WTC11 (cell line): ENCODE measurements at regions not wholly inside any gene's neighbourhood (a gene's known extent, or its start where the extent isn't known, plus 50 kb on each side); places are given as distances from the start of the nearest gene placed in this dataset.

Experiments
- ATAC-seq: fragments of 200-7000 bp; cut with Tn5 transposase; 2 replicates; pipeline ENCODE4 v1.10.0; 2021; ENCODE audit warnings: mild to moderate bottlenecking, moderate library complexity
- CTCF ChIA-PET: fragments of 300-600 bp; sonication (Branson Sonifier 250); formaldehyde crosslinking; loops from one replicate; lab custom pipeline; 2021; ENCODE audit warnings: antibody characterized with exemption; lab: Charles Lee
- POLR2A ChIA-PET: fragments of 350-600 bp; sonication (Branson Sonifier 250); formaldehyde crosslinking; loops from one replicate; lab custom pipeline; 2021; ENCODE audit warnings: antibody characterized with exemption; lab: Charles Lee
- DNase-seq: peaks from one replicate; pipeline ENCODE4 v3.0.0; 2021; ENCODE audit warnings: low spot score
- H3K27ac Mint-ChIP-seq: 2 replicates; pipeline ENCODE4 v1.8.0; 2021; ENCODE audit warnings: mixed read lengths
- H3K27me3 Mint-ChIP-seq: 2 replicates; pipeline ENCODE4 v1.8.0; 2021; ENCODE audit warnings: low read depth, mild to moderate bottlenecking, moderate library complexity, mixed read lengths
- H3K36me3 Mint-ChIP-seq: 2 replicates; pipeline ENCODE4 v1.8.0; 2021; ENCODE audit warnings: mixed read lengths
- H3K4me1 Mint-ChIP-seq: 2 replicates; pipeline ENCODE4 v1.8.0; 2022; ENCODE audit warnings: mixed read lengths
- H3K4me3 Mint-ChIP-seq: 2 replicates; pipeline ENCODE4 v1.8.0; 2021; ENCODE audit warnings: mild to moderate bottlenecking, moderate library complexity, mixed read lengths
- H3K9me3 Mint-ChIP-seq: 2 replicates; pipeline ENCODE4 v1.8.0; 2021; ENCODE audit warnings: mixed read lengths
- ATF1 ChIP-seq: sonication (generic); formaldehyde crosslinking; IDR thresholded peaks from 2 replicates; pipeline ENCODE4 v1.8.1; 2023; ENCODE audit warnings: mild to moderate bottlenecking, moderate library complexity, missing genetic modification reagents
- ATF6 ChIP-seq: sonication (generic); formaldehyde crosslinking; IDR thresholded peaks from 2 replicates; pipeline ENCODE4 v1.8.1; 2023; ENCODE audit warnings: mild to moderate bottlenecking, missing genetic modification reagents
- E2F1 ChIP-seq: sonication (generic); formaldehyde crosslinking; IDR thresholded peaks from 2 replicates; pipeline ENCODE4 v1.8.0; 2022; ENCODE audit warnings: mild to moderate bottlenecking, missing genetic modification reagents
- FOXP1 ChIP-seq: sonication (generic); formaldehyde crosslinking; IDR thresholded peaks from 2 replicates; pipeline ENCODE4 v1.8.0; 2022; ENCODE audit warnings: missing genetic modification reagents, mild to moderate bottlenecking, moderate library complexity, borderline replicate concordance
- GABPB1 ChIP-seq: sonication (generic); formaldehyde crosslinking; IDR thresholded peaks from 2 replicates; pipeline ENCODE4 v1.8.1; 2023; ENCODE audit warnings: mild to moderate bottlenecking, missing genetic modification reagents
- GRHL2 ChIP-seq: fragments of 250-450 bp; sonication (Bioruptor Pico); IDR thresholded peaks from 2 replicates; pipeline ENCODE4 v1.8.0; 2022; ENCODE audit warnings: mild to moderate bottlenecking, moderate library complexity; ENCODE audit not compliant: insufficient replicate concordance, severe bottlenecking
- HMGA2 ChIP-seq: fragments of 250-450 bp; sonication (Bioruptor Pico); IDR thresholded peaks from 2 replicates; pipeline ENCODE4 v1.4.0; 2021; ENCODE audit warnings: mild to moderate bottlenecking, moderate library complexity
- HMGXB4 ChIP-seq: sonication (generic); formaldehyde crosslinking; IDR thresholded peaks from 2 replicates; pipeline ENCODE4 v1.8.1; 2023; ENCODE audit warnings: mild to moderate bottlenecking, moderate library complexity, missing genetic modification reagents
- MXD4 ChIP-seq: fragments of 250-450 bp; sonication (Bioruptor Pico); IDR thresholded peaks from 2 replicates; pipeline ENCODE4 v1.8.0; 2021; ENCODE audit warnings: mild to moderate bottlenecking, moderate library complexity, borderline replicate concordance
- NR3C1 ChIP-seq: sonication (generic); formaldehyde crosslinking; conservative IDR thresholded peaks from 2 replicates; pipeline ENCODE4 v1.8.1; 2023; ENCODE audit warnings: low read depth, mild to moderate bottlenecking, missing genetic modification reagents
- OVOL2 ChIP-seq: fragments of 250-450 bp; sonication (Bioruptor Pico); IDR thresholded peaks from 2 replicates; pipeline ENCODE4 v1.9.0; 2021; ENCODE audit warnings: mild to moderate bottlenecking, borderline replicate concordance
- RORB ChIP-seq: fragments of 250-450 bp; sonication (Bioruptor Pico); IDR thresholded peaks from 2 replicates; pipeline ENCODE4 v1.9.0; 2021; ENCODE audit warnings: mild to moderate bottlenecking
- SMAD3 ChIP-seq: sonication (generic); formaldehyde crosslinking; IDR thresholded peaks from 2 replicates; pipeline ENCODE4 v1.8.0; 2022; ENCODE audit warnings: missing genetic modification reagents, mild to moderate bottlenecking, borderline replicate concordance
- TEAD1 ChIP-seq: sonication (generic); formaldehyde crosslinking; IDR thresholded peaks from 2 replicates; pipeline ENCODE4 v1.8.0; 2022; ENCODE audit warnings: mild to moderate bottlenecking, missing genetic modification reagents
- ZNF219 ChIP-seq: sonication (generic); formaldehyde crosslinking; IDR thresholded peaks from 2 replicates; pipeline ENCODE4 v1.8.0; 2023; ENCODE audit warnings: missing genetic modification reagents, mild to moderate bottlenecking, borderline replicate concordance
- ZNF317 ChIP-seq: sonication (generic); formaldehyde crosslinking; IDR thresholded peaks from 2 replicates; pipeline ENCODE4 v1.8.1; 2023; ENCODE audit warnings: low read depth, mild to moderate bottlenecking, moderate library complexity, missing genetic modification reagents, borderline replicate concordance
- ZNF416 ChIP-seq: fragments of 250-450 bp; sonication (Bioruptor Pico); IDR thresholded peaks from 2 replicates; pipeline ENCODE4 v1.9.0; 2021; ENCODE audit warnings: mild to moderate bottlenecking, inconsistent platforms
- ZNF423 ChIP-seq: fragments of 250-450 bp; sonication (Bioruptor Pico); IDR thresholded peaks from 2 replicates; pipeline ENCODE4 v2.1.2; 2022; ENCODE audit warnings: mild to moderate bottlenecking, moderate library complexity
- ZNF671 ChIP-seq: fragments of 250-450 bp; sonication (Bioruptor Pico); IDR thresholded peaks from 2 replicates; pipeline ENCODE4 v1.8.0; 2021; ENCODE audit warnings: mild to moderate bottlenecking
- TF ChIP-seq, protein P1 (sequence below): fragments of 250-450 bp; sonication (Bioruptor Pico); IDR thresholded peaks from 2 replicates; pipeline ENCODE4 v2.1.2; 2022; ENCODE audit warnings: mild to moderate bottlenecking, moderate library complexity
- TF ChIP-seq, protein P2 (sequence below): sonication (generic); formaldehyde crosslinking; IDR thresholded peaks from 2 replicates; pipeline ENCODE4 v1.8.1; 2023; ENCODE audit warnings: mild to moderate bottlenecking, missing genetic modification reagents, moderate library complexity

DNA sequence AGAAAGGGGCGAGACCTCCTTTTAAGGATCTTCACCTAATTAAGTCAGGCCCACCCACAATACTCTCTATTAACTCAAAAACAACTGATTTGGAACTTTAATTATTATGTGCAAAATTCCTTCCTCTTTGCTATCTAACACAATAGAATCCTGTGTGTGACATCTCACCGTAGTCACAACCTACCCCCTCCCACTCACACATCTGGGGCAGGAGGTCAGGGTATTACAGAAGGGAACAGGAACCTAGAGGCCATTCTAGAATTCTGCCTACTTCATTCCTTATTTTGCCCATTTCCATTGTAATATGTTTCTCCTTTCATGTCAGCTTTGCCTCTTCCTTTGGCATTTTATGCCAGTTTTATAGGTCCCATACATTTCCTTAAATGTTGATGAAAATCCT is 829.3 kb upstream of the ID2 start:
- CTCF ChIA-PET = no interaction called here

GRCh38 chr2:7857904-7858303 is 824.0 kb upstream of the ID2 start:
- Mint-ChIP-seq H3K36me3 (peaks cover 3% of the 10 kb centered on the region; the same call in 1 of the 2 replicates), H3K4me1 (peaks cover 23% of the 10 kb centered on the region), H3K4me3 (no peak overlapping the region), H3K9me3 (peaks cover 5% of the 10 kb centered on the region; the same call in 1 of the 2 replicates), H3K27ac (no peak overlapping the region; the same call in 1 of the 2 replicates), H3K27me3 (no peaks in the 10 kb centered on the region)
- TF ChIP-seq FOXP1 (CRISPR knock-in tag) (no peak), ZNF423 (CRISPR knock-in tag) (no peak), MXD4 (CRISPR knock-in tag) (no peak), OVOL2 (no peak), SMAD3 (no peak), NR3C1 (no peak), HMGXB4 (CRISPR knock-in tag) (no peak), ZNF416 (CRISPR knock-in tag) (no peak), ZNF219 (CRISPR knock-in tag) (no peak), ZNF671 (CRISPR knock-in tag) (no peak), ZNF317 (no peak), HMGA2 (CRISPR knock-in tag) (no peak), GABPB1 (CRISPR knock-in tag) (no peak), GRHL2 (CRISPR knock-in tag) (no peak), ATF1 (CRISPR knock-in tag) (no peak), RORB (CRISPR knock-in tag) (no peak), TEAD1 (CRISPR knock-in tag) (no peak), E2F1 (CRISPR knock-in tag) (no peak)
- TF ChIP-seq, protein P1, sequence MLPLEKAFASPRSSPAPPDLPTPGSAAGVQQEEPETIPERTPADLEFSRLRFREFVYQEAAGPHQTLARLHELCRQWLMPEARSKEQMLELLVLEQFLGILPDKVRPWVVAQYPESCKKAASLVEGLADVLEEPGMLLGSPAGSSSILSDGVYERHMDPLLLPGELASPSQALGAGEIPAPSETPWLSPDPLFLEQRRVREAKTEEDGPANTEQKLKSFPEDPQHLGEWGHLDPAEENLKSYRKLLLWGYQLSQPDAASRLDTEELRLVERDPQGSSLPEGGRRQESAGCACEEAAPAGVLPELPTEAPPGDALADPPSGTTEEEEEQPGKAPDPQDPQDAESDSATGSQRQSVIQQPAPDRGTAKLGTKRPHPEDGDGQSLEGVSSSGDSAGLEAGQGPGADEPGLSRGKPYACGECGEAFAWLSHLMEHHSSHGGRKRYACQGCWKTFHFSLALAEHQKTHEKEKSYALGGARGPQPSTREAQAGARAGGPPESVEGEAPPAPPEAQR (CRISPR knock-in tag) = no peak
- TF ChIP-seq, protein P2, sequence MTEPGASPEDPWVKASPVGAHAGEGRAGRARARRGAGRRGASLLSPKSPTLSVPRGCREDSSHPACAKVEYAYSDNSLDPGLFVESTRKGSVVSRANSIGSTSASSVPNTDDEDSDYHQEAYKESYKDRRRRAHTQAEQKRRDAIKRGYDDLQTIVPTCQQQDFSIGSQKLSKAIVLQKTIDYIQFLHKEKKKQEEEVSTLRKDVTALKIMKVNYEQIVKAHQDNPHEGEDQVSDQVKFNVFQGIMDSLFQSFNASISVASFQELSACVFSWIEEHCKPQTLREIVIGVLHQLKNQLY (CRISPR knock-in tag) = no peak
- ATAC-seq = no peak
- POLR2A ChIA-PET = no interaction called here
- DNase-seq = no peak
- CTCF ChIA-PET = no interaction called here

More for the DNA sequence above, 829.3 kb upstream of the ID2 start:
- Mint-ChIP-seq H3K27me3 (no peaks in the 10 kb centered on the region; the same call in 1 of the 2 replicates), H3K36me3 (no peaks in the 10 kb centered on the region), H3K27ac (no peak overlapping the region), H3K9me3 (no peaks in the 10 kb centered on the region; the same call in 1 of the 2 replicates), H3K4me3 (no peak overlapping the region), H3K4me1 (peaks cover 8% of the 10 kb centered on the region; the same call in 1 of the 2 replicates)
- POLR2A ChIA-PET = no interaction called here
- DNase-seq (no peak), ATAC-seq (no peak)
- TF ChIP-seq ATF6 (CRISPR knock-in tag) = no peak
- TF ChIP-seq, all 79 proteins: peak for 0
